ENCODE measurements at regions not wholly inside any gene's neighbourhood (a gene's known extent, or its start where the extent isn't known, plus 50 kb on each side); places are given as distances from the start of the nearest gene placed in this dataset.

DNA sequence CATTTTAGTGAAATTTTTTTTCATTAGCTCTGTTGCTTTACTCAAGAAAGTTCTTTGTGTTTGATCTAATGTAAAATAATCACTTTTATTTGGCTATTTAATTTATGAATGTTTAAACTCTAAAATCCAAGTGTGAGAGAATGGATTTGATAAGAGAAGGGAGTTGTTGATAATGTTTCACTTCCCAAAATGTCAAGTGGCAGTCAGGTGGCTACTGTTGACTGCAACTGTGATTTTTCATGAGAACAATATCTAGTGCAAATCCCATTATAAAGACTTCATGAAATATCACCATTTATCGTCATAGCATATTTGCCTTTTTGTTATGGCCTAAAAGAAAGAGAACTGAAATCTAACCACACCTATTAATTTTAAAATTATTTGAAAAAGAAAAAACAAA lies 118.3 kb upstream of the SNX2 start (continued):
- TF ChIP-seq EZH2 (IDR thresholded peaks at IDR 0.05) (no peak), SP1 (IDR thresholded peaks at IDR 0.05; ENCODE audit: low read depth) (no peak), SRF (IDR thresholded peaks at IDR 0.05; ENCODE audit: low read depth) (no peak), FOSL1 (IDR thresholded peaks at IDR 0.05; ENCODE audit: low read depth) (no peak)

DNA sequence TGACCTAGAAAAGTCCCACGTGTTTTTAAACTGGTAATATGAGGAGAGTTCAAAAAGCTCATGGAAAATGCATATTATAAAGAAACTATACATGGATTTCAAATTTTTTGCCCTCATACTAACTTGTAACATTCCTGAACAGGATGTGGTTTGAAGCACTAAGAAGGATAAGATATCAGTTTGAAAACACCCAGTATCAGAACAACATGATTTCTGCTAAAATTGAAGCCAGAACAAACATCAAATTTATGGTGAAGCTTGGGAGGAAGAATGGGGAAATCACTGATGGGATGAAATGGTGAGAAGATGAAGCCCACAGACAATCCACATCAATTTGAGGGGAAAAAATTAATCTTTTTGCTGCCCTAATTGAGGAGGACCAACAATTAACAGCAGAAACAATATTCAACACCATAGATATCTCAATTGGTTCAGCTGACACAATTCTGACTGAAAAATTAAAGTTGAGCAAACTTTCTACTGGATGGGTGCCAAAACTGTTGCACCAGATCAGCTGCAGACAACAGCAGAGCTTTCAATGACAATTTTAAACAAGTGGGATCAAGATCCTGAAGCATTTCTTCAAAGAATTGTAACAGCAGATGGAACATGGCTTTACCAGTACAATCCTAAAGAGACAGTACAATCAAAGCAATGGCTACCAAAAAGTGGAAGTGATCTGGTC lies 113.2 kb upstream of the SNX2 start:
- H3K9me2 ChIP-seq (ENCODE audit: insufficient read depth) = no peaks in the 10 kb centered on the region
- H3K9ac ChIP-seq (ENCODE audit: low read length) = no peak overlapping the region
- ChIA-PET RAD21 (ENCODE audit: low non-redundant PET in 1 of 2, low total read pairs in 2 of 2, uncharacterized antibody in 2 of 2, unreplicated experiment in 2 of 2) (no interaction called here), CTCF (no interaction called here), POLR2A (no interaction called here)
- TF ChIP-seq ZNF274 (IDR thresholded peaks at IDR 0.05; ENCODE audit: low read depth, low read length) (no peak), TCF7L2 (IDR thresholded peaks at IDR 0.05; ENCODE audit: borderline replicate concordance, extremely low read depth, insufficient read depth, insufficient read length) (no peak), EZH2 (IDR thresholded peaks at IDR 0.05) (no peak), JUND (IDR thresholded peaks at IDR 0.05) (no peak), SP1 (IDR thresholded peaks at IDR 0.05; ENCODE audit: low read depth) (no peak), ZFX (IDR thresholded peaks at IDR 0.05) (no peak), RAD21 (IDR thresholded peaks at IDR 0.05; ENCODE audit: low read depth) (no peak), ELF1 (IDR thresholded peaks at IDR 0.05; ENCODE audit: borderline replicate concordance, low read depth) (no peak), EGR1 (IDR thresholded peaks at IDR 0.05; ENCODE audit: low read depth) (no peak), FOSL1 (IDR thresholded peaks at IDR 0.05; ENCODE audit: low read depth) (no peak)
- TF ChIP-seq, protein P1, sequence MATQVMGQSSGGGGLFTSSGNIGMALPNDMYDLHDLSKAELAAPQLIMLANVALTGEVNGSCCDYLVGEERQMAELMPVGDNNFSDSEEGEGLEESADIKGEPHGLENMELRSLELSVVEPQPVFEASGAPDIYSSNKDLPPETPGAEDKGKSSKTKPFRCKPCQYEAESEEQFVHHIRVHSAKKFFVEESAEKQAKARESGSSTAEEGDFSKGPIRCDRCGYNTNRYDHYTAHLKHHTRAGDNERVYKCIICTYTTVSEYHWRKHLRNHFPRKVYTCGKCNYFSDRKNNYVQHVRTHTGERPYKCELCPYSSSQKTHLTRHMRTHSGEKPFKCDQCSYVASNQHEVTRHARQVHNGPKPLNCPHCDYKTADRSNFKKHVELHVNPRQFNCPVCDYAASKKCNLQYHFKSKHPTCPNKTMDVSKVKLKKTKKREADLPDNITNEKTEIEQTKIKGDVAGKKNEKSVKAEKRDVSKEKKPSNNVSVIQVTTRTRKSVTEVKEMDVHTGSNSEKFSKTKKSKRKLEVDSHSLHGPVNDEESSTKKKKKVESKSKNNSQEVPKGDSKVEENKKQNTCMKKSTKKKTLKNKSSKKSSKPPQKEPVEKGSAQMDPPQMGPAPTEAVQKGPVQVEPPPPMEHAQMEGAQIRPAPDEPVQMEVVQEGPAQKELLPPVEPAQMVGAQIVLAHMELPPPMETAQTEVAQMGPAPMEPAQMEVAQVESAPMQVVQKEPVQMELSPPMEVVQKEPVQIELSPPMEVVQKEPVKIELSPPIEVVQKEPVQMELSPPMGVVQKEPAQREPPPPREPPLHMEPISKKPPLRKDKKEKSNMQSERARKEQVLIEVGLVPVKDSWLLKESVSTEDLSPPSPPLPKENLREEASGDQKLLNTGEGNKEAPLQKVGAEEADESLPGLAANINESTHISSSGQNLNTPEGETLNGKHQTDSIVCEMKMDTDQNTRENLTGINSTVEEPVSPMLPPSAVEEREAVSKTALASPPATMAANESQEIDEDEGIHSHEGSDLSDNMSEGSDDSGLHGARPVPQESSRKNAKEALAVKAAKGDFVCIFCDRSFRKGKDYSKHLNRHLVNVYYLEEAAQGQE (IDR thresholded peaks at IDR 0.05; ENCODE audit: low read depth) = no peak
- TF ChIP-seq, protein P2, sequence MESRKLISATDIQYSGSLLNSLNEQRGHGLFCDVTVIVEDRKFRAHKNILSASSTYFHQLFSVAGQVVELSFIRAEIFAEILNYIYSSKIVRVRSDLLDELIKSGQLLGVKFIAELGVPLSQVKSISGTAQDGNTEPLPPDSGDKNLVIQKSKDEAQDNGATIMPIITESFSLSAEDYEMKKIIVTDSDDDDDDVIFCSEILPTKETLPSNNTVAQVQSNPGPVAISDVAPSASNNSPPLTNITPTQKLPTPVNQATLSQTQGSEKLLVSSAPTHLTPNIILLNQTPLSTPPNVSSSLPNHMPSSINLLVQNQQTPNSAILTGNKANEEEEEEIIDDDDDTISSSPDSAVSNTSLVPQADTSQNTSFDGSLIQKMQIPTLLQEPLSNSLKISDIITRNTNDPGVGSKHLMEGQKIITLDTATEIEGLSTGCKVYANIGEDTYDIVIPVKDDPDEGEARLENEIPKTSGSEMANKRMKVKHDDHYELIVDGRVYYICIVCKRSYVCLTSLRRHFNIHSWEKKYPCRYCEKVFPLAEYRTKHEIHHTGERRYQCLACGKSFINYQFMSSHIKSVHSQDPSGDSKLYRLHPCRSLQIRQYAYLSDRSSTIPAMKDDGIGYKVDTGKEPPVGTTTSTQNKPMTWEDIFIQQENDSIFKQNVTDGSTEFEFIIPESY (IDR thresholded peaks at IDR 0.05; ENCODE audit: extremely low read depth, insufficient replicate concordance, low read length) = no peak
- TF ChIP-seq, protein P3, sequence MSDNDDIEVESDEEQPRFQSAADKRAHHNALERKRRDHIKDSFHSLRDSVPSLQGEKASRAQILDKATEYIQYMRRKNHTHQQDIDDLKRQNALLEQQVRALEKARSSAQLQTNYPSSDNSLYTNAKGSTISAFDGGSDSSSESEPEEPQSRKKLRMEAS (IDR thresholded peaks at IDR 0.05) = no peak
- H3K4me3 ChIP-seq (replicated peaks in 1 of 2; ENCODE audit: low read depth in 1 of 2, low read length in 2 of 2) = no peak overlapping the region
- H3K36me3 ChIP-seq (ENCODE audit: control insufficient read depth in 1 of 2, insufficient read depth in 2 of 2, low read length in 2 of 2) = no peaks in the 10 kb centered on the region
- no TSS peak for BruUV-seq (replicated peaks)
- no peaks in the 10 kb centered on the region for H3K79me2 ChIP-seq (ENCODE audit: insufficient read depth, low read length)
- no peak overlapping the region for H2AFZ ChIP-seq (ENCODE audit: low read depth, low read length, poor library complexity, severe bottlenecking)
- no peaks in the 10 kb centered on the region for H4K20me1 ChIP-seq (ENCODE audit: insufficient read depth)
- H3K4me2 ChIP-seq (ENCODE audit: low read length) = no peak overlapping the region
- ATAC-seq = no peak
- intact Hi-C loops (cut with micrococcal nuclease) = no loop called here
- DNase-seq (ENCODE audit: low read depth, low spot score) = no peak
- H3K9me3 ChIP-seq (ENCODE audit: control insufficient read depth in 1 of 2, insufficient read depth in 1 of 2, low read depth in 1 of 2, low read length in 2 of 2) = no peaks in the 10 kb centered on the region
- H3K27ac ChIP-seq (ENCODE audit: low read depth, low read length) = no peak overlapping the region
- no peaks in the 10 kb centered on the region for H3K4me1 ChIP-seq (ENCODE audit: control insufficient read depth in 1 of 2, insufficient read depth in 2 of 2, low read length in 2 of 2)
- H3K27me3 ChIP-seq (ENCODE audit: insufficient read depth, low read length) = no peaks in the 10 kb centered on the region
